ENCODE measurements at regions not wholly inside any gene's neighbourhood (a gene's known extent, or its start where the extent isn't known, plus 50 kb on each side); places are given as distances from the start of the nearest gene placed in this dataset.

GRCh38 chr14:53840444-53840843 is 116.2 kb downstream of the BMP4 start:
- TF ChIP-seq L3MBTL2 (conservative IDR thresholded peaks at IDR 0.05), result no peak
- no peak for TF ChIP-seq ZNF384 (IDR thresholded peaks at IDR 0.05)

All from HEK293T (cell line).